Colonic mucosa (tissue), 4 donors: ENCODE measurements at regions not wholly inside any gene's neighbourhood (a gene's known extent, or its start where the extent isn't known, plus 50 kb on each side); places are given as distances from the start of the nearest gene placed in this dataset.
A peak's percentile ranks its signal among the peaks of the same experiment; 100 is the strongest.
"Not testable (repeated sequence)": the region's sequence is repeated elsewhere in the genome, so short reads cannot be mapped to it uniquely, and the experiment has no call there.

Experiments
- DNase-seq: peaks from one replicate; pipeline ENCODE4 v3.0.0-alpha.2; 2020
- H3K27ac ChIP-seq: fragments of 200-600 bp; one replicate; pipeline ENCODE4 v1.8.0; 2021
- H3K27me3 ChIP-seq: fragments of 200-600 bp; one replicate; pipeline ENCODE4 v1.8.0; 2021
- H3K36me3 ChIP-seq: fragments of 200-600 bp; one replicate; pipeline ENCODE4 v1.8.0; 2021
- H3K4me1 ChIP-seq: fragments of 200-600 bp; one replicate; pipeline ENCODE4 v1.8.0; 2021; ENCODE audit warnings: mild to moderate bottlenecking
- H3K4me3 ChIP-seq: fragments of 200-600 bp; one replicate; pipeline ENCODE4 v1.8.0; 2021
- H3K9ac ChIP-seq, 2 donors: one replicate each; pipeline ENCODE4 v1.7.0; 2013; ENCODE audit warnings: control low read depth in 2 of 2, low read depth in 2 of 2, low read length in 2 of 2
- H3K9me3 ChIP-seq: fragments of 200-600 bp; one replicate; pipeline ENCODE4 v1.8.0; 2021
- intact Hi-C: fragments of 100-400 bp; cut with DNase I; formaldehyde crosslinking; loops from one replicate; pipeline ENCODE4 v1.14.1; 2022
- TF ChIP-seq, protein P1 (sequence below): fragments of 200-600 bp; IDR thresholded peaks from one replicate; pipeline ENCODE4 v1.8.0; 2022; ENCODE audit warnings: antibody characterized with exemption, mild to moderate bottlenecking
- donor health status: healthy.
- donor health status: DM: no; HTN: no; CAD: no.
- donor health status: DM: no; HTN: no; CAD: no.

DNA sequence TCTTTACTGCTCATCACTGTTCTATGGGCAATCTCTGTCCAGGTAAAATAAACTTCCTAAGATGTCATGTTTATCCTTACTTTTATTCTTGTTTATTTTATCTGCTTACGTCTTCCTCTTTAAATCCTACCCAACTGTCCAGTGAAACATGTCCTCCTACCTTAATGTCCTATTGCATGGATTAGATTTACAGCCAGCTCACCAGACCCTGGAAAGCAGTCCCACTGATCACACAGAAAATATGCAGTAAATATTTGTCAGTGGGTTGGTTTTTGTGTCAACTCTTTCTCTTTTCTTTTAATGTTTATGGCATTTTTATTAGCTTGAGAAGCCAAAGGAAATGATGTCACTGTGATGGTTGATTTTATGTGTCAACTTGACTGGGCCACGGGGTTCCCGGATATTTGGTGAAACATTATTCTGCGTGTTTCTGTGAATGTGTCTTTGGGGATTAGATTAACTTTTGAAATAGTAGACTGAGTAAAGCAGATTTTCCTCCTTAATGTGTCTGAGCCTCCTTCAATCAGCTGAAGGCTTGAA is 258.3 kb downstream of the SRGAP2C start:
- DNase-seq = no peak
- no peak overlapping the region for H3K9ac ChIP-seq
- no peaks in the 10 kb centered on the region for H3K9me3 ChIP-seq
- TF ChIP-seq, protein P1, sequence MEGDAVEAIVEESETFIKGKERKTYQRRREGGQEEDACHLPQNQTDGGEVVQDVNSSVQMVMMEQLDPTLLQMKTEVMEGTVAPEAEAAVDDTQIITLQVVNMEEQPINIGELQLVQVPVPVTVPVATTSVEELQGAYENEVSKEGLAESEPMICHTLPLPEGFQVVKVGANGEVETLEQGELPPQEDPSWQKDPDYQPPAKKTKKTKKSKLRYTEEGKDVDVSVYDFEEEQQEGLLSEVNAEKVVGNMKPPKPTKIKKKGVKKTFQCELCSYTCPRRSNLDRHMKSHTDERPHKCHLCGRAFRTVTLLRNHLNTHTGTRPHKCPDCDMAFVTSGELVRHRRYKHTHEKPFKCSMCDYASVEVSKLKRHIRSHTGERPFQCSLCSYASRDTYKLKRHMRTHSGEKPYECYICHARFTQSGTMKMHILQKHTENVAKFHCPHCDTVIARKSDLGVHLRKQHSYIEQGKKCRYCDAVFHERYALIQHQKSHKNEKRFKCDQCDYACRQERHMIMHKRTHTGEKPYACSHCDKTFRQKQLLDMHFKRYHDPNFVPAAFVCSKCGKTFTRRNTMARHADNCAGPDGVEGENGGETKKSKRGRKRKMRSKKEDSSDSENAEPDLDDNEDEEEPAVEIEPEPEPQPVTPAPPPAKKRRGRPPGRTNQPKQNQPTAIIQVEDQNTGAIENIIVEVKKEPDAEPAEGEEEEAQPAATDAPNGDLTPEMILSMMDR = no peak
- H3K27me3 ChIP-seq = no peaks in the 10 kb centered on the region
- no peaks in the 10 kb centered on the region for H3K36me3 ChIP-seq
- no peak overlapping the region for H3K4me3 ChIP-seq
- intact Hi-C loops = no loop called here
- H3K27ac ChIP-seq = no peak overlapping the region
- no peaks in the 10 kb centered on the region for H3K4me1 ChIP-seq

DNA sequence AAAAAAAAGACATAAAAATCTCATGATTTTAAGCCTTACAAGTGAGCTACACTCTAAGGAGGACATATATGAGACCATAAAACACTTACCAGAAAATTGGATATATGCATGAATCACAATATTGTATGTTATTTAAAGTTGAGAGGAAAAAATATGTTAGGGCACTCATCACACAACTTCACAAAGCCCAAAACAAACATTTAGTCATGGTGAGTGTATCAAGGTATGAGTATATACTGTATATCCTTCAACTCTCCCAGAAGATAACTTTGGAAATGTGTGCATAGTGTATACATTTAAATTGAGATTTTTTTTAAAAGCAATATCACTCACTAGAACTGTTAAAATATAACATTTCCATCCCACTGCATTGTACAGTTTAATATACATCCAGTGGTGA is 259.3 kb downstream of the SRGAP2C start:
- TF ChIP-seq, protein P1 = no peak
- no peak overlapping the region for H3K27ac ChIP-seq
- no peak overlapping the region for H3K9ac ChIP-seq
- H3K9me3 ChIP-seq = no peaks in the 10 kb centered on the region
- no peaks in the 10 kb centered on the region for H3K36me3 ChIP-seq
- no peak overlapping the region for H3K4me3 ChIP-seq
- H3K4me1 ChIP-seq = no peaks in the 10 kb centered on the region
- no peak for DNase-seq
- intact Hi-C loops = no loop called here
- no peaks in the 10 kb centered on the region for H3K27me3 ChIP-seq

DNA sequence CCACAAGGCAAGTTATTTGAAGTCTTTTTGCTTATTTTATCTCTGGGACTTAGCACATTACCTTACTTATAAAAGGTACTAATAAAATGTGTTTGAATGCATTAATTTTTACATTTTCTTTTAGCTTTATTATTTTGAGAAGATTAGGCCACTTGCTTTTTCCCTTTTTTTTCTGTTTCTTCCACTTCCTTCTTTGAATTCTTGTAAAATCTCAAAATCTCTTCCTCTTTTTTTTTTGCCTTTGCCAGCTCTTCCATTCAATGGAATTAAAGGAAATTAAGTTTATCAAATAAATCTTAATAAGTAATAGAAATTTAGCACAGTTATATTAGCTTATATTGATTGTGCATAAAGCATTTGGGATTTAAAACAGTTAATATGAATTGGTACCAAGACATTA is 260.9 kb downstream of the SRGAP2C start:
- Histone ChIP-seq H3K27ac (no peak overlapping the region), H3K4me3 (no peak overlapping the region), H3K4me1 (no peaks in the 10 kb centered on the region), H3K27me3 (no peaks in the 10 kb centered on the region), H3K9me3 (no peaks in the 10 kb centered on the region), H3K36me3 (no peaks in the 10 kb centered on the region), H3K9ac (no peak overlapping the region)
- TF ChIP-seq, protein P1 = no peak
- intact Hi-C loops = no loop called here
- DNase-seq = no peak

DNA sequence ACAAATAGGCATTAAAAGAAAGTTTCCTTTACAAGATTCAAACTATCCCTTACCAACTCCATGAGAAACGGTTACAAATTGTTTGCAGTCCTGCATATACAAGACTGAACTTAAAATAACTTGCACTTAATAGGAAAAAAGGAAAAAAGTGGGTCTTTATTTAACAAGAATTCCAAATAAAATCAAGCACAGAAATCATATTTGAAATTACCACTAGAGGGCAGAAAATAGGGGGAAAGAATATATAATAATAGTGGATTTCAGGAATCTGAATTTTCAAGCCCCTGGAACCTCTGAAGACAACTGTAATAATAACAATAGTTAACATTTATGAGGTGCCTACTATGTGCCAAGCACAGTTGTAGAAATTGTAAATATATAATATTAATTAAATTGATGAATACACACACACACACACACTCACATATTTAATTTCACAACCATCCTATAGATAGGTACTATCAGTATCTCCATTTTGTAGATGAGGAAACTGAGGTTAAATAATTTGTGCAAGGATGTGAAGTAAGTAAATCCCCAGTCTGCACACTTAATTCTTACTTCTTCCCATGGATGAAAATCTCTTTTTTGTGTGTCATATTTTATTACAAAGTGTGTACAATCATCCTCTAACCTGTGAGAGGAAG is 262.6 kb downstream of the SRGAP2C start:
- H3K9me3 ChIP-seq, H3K4me1 ChIP-seq, DNase-seq, H3K36me3 ChIP-seq, intact Hi-C loops, H3K27ac ChIP-seq, H3K27me3 ChIP-seq, H3K9ac ChIP-seq, H3K4me3 ChIP-seq: not testable (repeated sequence)
- TF ChIP-seq, protein P1 = peak; percentile 35

DNA sequence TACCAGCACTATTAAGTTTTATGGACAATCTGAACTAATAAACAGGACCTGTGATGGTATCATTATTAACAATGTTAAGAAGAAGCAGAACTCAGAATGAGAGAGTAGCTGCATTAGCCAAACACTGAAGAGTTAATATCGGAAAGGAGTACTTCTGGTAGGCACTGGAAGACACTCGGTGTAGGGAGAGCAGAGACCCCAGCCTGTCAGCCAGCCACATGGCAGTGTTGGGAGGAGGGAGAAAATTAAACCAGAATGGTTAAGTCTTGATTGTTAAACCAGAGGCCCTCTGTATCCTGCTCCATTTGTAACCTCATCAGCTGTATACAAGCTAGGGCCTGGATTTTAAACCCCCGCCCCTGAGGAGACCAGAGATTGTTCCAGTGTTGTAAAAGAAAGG is 263.3 kb downstream of the SRGAP2C start:
- DNase-seq, intact Hi-C loops, H3K27ac ChIP-seq, H3K36me3 ChIP-seq, H3K9me3 ChIP-seq, H3K4me3 ChIP-seq, H3K9ac ChIP-seq, H3K4me1 ChIP-seq, H3K27me3 ChIP-seq: not testable (repeated sequence)

DNA sequence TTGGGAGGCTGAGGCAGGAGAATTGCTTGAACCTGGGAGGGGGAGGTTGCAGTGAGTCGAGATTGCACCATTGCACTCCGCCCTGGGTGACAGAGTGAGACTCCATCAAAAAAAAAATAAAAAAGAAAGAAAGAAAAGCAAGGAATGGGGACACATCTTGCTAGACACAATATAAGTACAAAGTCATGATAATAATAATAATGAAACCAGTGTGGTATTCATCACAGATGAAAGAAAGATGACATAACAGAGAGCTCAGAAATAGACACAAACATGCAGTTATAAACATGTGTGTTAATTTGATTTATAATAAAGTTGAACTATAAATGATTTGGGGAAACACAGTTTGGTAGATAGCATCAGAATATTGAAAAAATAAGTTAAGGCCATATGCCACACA is 264.1 kb downstream of the SRGAP2C start:
- DNase-seq = no peak
- Histone ChIP-seq H3K36me3 (no peaks in the 10 kb centered on the region), H3K4me1 (no peaks in the 10 kb centered on the region), H3K9me3 (no peaks in the 10 kb centered on the region), H3K4me3 (no peak overlapping the region), H3K27me3 (no peaks in the 10 kb centered on the region), H3K27ac (no peak overlapping the region), H3K9ac (no peak overlapping the region)
- intact Hi-C loops = no loop called here
- TF ChIP-seq, protein P1 = no peak
